ENCODE measurements at regions not wholly inside any gene's neighbourhood (a gene's known extent, or its start where the extent isn't known, plus 50 kb on each side); places are given as distances from the start of the nearest gene placed in this dataset.

DNA sequence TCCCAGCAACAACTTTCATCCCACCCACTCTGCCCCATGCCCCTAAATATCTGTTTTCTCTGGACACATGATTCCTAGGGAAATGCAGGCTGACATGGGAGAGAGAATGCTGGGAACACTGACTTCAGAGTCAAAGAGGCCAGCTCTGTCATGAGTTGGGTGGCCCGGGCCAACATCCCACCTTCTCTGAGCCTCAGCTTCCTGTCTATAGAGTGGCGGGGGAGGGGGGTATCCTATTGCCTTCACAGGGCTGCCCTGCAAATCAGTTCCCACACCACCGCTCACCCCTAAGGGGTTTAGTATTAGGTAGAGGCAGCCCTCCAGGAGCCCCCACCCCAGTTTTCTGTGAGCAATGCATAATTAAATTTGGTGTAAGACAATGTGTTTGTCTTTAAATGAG is 175.0 kb upstream of the NCAM1 start:
- DNase-seq (ENCODE audit: low read depth) = no peak

DNA sequence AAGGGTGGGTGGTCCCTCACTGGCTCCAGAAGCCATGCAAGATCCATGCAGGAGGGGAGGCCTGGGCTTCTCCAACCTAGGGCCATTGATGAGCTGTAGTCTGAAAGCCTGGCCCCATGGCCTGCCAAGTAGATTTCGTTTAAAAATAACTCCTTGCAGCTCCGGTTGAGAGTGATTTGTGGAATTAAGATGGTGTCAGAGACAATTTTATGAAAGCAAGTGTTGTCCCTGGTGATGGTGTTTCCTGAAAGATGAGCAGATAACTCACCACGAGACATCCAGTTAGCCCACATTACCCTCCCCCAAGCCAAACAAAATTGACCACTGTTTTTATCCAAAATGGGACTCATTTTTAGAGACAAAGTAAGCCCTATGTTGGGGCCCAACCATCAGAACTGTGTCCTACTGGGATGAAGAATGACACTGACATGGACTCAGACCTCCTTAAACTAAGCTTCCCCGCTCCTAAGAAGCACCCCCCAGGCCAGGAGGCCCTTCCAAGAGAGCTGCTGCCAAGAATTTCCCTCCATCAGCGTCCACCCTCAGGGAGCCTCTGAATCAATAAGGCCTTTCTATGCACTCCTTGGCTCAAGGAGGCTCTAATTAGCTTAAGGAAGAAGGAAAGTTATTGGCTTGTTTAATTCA is 174.2 kb upstream of the NCAM1 start:
- no peak for DNase-seq (ENCODE audit: low read depth)

DNA sequence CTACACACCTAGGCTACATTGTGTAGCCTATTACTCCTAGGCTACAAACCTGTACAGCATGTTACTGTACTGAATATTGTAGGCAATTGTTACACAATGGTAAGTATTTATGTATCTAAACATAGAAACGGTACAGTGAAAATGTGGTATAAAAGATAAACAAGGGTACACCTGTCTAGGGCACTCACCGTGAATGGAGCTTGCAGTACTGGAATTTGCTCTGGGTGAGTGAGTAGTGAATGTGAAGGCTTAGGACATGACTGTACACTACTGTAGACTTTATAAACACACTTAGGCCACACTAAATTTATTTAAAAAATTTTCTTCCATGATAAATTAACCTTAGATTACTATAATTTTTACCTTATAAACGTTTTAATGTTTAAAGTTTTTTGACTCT is 171.7 kb upstream of the NCAM1 start:
- DNase-seq (ENCODE audit: low read depth) = no peak

DNA sequence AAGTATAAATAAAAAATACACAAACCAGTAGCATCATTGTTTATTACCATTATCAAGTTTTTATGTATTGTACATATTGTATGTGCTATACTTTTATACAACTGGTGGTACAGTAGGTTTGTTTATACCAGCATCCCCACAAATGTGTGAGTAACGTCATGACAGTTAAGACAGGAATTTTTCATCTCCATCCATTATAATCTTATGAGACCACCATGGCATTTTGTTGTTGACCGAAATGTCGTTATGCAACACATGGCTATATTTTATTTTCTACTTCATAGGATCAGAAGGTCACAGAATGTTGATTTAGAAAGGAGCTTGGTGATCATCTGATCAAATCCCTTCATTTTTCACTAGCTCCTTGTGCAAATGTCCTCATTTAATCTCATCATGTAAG is 170.9 kb upstream of the NCAM1 start:
- no peak for DNase-seq (ENCODE audit: low read depth)

DNA sequence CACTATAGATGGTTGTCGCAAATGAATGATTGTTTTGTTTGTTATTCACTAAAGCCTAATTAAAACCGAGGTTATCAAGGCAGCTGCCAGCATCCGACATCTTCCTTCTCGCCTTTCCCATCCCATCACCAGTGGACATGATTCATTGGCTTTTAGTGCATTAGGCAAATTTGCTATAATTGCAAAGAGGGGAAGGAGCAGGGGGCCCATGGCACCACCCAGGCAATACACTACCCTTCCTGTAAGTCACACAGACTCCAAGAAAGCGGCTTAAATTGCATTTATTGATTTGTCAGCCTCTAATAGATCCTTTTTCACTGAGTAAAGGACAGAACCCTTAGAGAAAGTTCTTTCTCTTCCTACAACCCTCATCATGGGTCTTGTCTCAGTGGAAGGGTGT is 169.2 kb upstream of the NCAM1 start:
- DNase-seq (ENCODE audit: low read depth) = no peak

DNA sequence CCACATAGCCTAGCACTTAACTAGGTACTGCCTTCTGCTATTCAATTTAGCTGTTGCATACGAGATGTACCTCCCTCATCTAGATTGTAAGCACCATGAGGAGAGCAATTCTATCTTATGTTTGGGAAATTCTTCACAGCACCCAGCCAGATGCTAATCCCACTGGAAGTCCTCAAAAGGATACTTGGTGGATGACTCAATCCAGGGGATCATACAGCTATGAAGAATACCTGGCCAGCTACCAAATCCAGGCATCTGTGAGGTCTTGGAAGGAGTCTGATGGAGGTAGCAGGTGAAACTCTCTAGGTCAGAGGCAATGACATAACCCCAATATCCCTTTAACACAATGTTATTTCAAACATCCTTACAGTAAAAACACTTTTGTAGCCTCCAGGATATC is 167.8 kb upstream of the NCAM1 start:
- DNase-seq (ENCODE audit: low read depth) = no peak

DNA sequence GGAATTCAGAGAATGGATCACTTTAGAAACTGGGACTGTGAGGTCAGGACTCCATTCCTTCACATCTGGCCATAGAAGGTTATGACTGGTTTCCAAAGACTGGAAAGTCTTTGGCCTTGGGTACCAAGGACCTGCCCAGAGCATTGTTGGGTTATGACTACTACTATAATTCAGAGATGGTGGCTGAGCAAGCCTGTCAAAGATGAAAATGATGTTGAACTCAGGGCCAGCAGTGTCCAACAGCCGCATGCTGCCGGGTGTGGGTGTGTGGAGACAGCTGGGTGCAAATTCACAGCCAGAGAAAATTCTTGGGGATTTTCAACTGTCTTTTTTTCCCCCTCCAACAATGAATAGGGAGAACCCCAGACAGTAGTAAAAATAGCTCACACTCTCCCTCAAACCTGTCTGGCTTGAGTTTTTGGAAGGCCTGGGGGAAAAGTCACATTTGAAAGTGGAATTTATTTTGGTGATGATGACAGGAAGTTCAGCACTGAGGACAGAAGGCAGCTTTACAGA is 166.8 kb upstream of the NCAM1 start:
- DNase-seq (ENCODE audit: low read depth) = no peak

DNA sequence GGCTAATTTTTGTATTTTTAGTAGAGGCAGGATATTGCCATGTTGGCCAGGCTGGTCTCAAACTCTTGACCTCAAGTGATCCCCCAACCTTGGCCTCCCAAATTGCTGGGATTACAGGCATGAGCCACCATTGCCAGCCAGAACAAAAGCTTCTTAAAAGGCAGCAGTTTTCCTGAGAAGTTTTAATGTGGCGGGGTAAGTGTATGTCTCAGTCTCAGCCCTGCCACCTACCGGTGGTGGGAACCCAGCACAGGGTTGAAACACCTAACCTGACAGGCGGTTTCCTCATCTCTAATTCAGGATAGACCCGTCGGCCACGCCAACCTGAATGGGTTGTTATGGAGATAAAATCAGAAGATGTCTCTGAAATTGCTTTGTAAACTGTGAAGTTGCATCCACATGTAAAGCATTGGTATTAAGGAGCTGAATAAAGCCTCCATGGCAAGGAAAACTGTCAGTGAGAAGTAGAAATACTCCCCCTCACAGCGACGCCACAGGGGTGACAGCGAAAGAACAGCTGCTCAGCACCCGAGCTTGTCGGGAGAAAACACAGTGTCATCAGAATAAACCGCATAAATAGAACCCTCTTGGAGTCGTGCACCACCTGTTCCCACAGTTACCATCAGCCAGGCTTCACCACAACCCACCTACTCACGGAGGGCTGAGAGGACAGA is 165.9 kb upstream of the NCAM1 start:
- no peak for DNase-seq (ENCODE audit: low read depth)

DNA sequence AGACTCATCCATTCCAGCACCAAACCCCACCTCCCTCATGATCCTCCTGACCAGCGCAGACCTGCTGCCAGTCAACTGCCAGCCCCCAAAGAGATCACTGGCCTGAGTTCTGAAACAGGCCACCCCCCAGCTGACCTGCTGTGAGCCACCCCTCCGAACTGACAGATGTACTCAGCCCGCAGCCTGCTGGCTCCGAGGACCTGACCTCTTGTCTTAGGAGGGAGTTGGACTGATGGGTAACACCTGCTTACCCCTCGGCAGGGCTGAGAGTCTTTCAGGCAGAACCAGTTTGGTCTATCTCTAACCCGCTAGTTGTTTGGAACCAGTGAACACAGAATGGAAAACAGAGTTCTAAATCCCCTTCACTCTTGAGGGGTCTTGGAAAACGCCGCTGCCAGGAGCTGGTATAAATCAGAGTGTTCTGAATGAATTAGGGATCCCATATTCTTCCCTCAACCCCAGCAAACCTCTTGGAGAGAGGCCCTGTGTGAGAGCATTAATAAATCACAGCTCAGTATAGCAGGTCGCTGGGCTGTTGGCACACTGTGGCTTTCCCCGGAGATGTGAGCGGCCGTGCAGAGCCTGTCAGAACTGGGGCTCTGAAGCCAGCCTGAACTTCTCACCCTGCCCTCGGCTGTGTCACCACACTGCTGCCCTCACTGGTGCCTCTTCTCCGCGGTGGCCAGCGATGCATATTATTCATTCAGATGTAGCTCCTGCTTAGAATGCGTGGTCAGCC is 165.1 kb upstream of the NCAM1 start:
- DNase-seq (ENCODE audit: low read depth) = no peak

DNA sequence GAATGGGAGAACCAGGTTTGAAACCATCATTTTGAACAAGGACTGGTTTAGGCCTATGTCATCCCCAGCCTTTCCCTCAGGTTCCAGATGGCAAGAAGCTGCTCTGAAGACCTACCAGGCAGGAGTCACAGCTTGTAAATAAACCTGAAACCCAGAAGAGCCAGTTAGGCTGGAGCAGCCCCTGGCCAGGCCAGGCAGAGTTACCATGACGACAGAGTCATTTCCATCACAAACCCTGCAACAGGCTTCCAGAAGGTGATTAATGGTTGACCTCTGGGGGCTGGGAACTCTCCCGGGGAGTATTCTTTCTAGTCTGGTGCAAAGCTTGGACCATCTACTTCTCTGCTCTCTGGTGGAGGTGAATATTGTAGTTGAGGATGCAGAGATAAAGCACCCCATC is 164.1 kb upstream of the NCAM1 start:
- no peak for DNase-seq (ENCODE audit: low read depth)

DNA sequence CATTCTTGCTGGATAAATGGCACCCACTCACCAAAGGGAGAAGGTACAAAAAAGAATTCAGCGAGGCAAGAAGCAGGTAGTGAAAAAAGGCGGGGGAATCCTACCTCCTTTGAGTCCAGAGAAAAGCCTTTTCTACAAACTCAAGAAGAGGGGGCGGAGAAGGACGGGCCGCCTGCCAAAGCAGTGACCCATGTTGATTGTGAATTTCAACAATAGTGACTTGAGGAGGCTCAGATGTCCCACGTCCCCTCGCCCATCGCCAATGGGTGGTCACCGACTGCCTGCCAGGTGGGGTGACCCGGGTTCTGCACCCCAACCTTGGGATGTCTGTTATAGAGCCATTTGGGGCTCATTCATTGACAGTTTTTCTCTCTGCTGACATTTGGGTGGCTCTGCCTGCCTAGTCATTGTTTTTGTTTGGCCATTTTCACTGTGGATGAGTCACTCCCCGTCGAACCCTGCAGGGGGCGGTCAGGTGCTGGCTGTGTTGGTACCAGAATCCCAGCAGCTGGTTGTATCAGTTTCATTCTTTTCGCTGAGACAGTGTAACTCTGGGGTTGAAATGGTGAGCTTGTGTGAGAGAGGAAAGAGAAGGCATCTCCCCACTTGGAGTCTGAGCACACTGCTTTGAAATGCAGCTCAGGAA is 163.4 kb upstream of the NCAM1 start:
- DNase-seq (ENCODE audit: low read depth) = no peak

DNA sequence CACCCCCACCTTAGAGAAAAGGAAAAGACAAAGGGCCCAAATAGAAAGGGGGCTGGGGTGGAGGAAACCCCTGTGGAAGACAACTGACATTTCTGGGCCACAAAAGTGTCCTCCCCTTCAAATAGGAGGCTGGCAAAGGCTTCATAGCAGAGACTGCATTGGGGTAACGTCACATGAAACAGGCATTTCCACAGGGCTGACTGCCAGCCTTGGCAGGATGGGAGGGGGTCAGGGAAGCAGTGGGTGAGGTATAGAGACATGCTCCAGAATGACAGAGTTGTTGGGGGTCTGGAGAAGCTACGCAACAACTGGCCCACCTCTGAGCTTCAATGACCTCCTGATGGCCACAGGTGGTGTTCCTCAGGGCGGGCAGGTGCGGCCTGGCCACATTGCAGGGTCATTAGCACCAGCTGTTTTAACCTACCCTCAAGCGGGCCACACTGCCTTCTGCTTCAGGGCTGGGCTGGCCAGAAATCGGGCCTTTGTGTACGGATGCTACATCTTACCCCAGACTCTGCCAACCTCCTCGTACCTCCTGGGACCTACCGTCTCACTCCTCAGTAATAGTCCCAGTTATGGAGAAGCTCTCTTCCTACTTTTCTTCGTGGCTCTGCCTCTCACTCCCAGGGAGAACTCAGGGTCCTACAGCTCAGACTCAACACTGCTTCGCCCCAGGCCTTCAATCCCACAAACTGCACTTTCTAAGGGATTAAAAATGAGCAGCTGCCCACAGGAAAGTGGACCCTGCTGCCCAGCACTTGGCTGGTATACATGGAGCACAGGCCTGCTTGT is 160.0 kb upstream of the NCAM1 start:
- no peak for DNase-seq (ENCODE audit: low read depth)

DNA sequence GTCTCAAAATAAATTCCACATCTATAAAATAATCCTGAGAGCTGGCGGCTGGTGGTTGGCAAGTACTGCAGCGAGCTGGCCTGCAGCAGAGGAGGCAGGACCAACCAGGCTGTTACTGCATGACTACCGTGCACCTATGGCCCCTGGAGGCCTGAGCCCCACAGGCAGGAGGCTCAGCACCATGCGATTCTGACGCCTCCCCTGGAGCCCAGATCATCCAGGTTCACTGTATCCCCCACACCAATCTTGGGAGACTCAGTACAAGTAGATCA is 159.5 kb upstream of the NCAM1 start:
- no peak for DNase-seq (ENCODE audit: low read depth)

DNA sequence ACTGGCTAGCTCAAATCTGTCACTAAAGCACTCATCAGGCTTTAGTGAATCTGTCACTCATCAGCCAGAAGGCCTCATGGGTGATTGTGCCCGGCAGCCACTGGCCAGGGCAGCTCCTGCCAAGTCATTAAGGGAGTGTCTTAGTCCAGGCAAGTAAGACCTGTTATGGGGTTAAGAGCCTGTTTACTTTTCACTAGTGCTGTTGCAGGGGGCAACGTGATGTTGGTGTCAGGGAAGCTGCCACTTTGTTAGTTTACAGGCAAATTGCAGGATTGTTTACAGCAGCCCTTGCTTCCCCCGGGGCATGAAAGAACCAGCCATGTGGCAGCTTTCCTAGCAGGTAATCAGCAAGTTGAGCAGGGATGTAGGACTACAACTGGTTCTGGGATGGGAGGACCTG is 155.6 kb upstream of the NCAM1 start:
- DNase-seq (ENCODE audit: low read depth) = no peak

DNA sequence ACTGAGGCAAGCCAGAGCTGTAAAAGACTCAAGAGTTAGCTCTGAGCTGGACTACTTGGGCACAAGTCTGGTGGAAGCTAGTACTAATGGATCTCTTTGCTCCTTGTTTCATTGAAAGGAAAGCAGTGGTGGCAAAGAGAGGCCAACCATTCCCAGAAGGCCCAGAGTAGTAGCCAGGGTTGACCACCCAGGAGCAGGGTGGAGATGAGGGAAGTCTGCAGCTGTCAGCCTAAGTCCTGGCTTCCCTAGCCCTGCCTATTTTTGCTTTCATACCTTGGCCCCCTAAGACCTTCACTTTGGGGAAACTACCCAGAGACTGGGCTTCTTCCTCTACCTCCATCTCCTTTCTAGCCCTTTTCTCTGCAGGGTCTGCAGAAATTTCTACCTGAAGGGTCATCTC is 155.0 kb upstream of the NCAM1 start:
- DNase-seq (ENCODE audit: low read depth) = no peak

DNA sequence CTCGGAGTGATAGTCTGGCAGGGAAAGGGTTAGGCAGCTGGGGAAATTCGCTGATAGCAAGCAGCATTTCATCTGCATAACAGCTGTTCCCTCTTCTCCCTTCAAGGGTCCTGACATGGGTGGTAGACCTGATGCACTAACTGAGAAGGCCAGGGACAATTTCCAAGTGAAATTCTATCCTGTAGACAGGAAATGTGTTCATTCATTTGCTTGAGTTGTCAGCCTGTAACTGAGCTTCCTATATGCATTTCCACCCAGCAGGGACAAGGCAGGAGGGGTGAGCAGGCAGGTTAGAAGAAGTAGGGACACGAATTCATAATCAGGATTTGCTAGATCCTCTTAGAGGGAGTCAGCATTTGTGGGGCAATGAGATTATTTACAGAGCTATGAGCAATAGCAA is 154.3 kb upstream of the NCAM1 start:
- DNase-seq (ENCODE audit: low read depth) = no peak

DNA sequence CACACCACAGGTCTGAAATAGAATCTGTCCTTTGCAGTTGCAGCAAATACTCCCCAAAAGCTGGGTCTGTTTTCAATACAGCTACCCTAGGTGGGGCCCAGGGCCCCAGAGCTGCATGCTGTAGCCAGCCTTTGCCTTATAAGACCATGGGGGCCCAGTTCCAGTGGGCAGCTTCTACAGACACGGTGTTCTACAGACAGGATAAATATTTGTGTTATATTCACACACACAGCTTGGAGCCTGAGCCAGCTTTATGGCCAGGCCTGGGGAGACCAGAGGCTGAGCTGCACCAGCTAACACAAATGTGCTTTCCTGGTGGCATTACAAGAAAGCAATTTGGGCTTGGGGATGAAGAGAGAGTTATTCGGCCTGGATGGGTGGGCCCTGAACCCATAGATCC is 151.8 kb upstream of the NCAM1 start:
- DNase-seq (ENCODE audit: low read depth) = no peak

DNA sequence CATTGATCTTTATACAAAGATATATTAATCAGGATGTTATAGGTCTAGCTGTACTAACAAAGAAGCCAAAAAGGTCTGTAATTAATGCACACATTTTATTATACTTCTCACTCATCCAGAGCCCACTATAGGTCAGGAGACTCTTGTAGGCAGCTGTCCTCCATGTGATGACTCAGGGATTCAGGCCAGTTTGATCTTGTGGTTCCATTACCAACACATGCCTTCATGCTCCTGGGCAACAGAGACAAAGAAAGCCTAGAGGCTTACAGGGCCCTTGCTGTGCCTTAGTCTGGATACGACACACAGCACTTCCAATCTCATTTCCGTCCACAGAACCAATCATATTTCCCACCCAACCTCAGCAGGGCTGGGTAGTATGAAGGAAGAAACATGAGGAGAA is 150.3 kb upstream of the NCAM1 start:
- no peak for DNase-seq (ENCODE audit: low read depth)

DNA sequence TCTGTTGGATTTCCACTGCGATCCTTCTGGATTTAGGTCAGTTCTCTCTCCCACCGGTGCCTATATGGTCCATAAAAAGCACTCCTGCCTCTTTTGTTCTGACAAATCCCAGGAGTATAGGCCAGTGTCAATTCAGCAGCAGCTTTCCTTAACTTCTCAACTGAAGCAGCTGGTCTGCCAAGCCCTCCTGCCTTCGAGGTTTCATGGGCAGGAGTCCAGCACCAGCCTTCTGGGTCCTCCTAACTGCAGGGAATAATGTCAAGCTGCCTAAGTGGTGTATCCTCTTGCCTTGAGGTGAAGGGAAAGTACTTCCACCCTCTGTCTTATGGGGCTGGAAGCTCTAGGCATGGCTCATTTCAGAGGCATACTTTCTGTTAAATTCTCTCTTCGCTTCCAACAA is 149.4 kb upstream of the NCAM1 start:
- DNase-seq (ENCODE audit: low read depth) = no peak

DNA sequence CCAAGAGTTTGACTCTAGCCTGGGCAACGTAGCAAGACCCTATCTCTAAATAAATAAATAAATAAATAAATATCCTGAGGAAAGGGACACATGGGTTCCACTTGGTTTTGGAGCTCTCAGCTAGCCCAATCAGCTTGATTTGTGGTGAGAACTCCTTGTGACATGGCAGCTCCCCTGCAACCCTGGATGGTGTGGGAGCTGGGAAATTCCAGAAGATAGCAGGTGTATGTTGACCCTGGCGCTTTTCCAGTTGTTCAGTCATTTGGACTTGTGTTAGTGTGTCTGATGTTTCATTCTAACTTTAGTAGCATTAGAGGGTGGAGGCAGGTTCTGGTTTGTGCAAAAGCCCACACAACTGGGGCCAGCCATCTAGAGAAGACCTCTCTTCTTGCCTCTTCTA is 148.5 kb upstream of the NCAM1 start:
- no peak for DNase-seq (ENCODE audit: low read depth)

DNA sequence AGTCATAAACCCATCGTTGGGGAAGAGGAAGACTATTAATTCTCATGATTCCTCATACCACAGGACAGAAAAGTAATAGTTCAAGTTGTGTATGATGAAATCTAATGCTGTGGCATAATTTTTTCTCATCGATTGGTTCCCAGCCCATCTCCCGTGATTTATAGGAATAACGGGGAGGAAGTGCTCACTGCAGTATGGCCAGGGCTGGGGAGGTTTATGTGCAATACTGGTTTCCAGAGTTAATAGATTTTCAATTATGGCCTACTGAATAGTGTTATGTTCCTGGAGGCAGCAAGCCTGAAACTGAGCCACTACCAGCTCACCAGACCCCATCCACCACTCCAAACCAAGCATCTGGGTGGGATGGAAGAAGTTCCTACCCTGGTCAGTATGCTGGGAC is 147.1 kb upstream of the NCAM1 start:
- DNase-seq (ENCODE audit: low read depth) = no peak

DNA sequence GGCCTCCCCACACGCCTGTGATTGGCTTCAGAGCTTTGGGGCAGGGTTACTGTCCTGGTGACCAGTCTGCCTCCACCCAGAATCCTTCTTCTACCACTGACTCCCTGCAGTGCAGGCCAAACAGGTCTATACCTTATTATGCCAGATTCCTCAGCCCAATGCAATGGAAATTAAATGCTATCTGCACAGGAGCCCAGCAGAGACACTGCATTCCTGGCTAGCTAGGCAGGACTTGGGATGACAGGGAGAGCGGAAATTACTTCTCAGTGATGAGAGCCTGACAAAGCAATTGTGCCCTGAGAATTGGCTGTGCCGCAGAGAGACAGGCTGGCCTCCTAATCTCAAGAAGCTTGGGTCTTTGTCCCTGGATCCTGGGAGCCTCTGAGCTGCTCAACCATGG is 143.8 kb upstream of the NCAM1 start:
- no peak for DNase-seq (ENCODE audit: low read depth)

Data from non-pigmented ciliary epithelial cell (primary cell).